ENCODE measurements at regions not wholly inside any gene's neighbourhood (a gene's known extent, or its start where the extent isn't known, plus 50 kb on each side); places are given as distances from the start of the nearest gene placed in this dataset.

DNA sequence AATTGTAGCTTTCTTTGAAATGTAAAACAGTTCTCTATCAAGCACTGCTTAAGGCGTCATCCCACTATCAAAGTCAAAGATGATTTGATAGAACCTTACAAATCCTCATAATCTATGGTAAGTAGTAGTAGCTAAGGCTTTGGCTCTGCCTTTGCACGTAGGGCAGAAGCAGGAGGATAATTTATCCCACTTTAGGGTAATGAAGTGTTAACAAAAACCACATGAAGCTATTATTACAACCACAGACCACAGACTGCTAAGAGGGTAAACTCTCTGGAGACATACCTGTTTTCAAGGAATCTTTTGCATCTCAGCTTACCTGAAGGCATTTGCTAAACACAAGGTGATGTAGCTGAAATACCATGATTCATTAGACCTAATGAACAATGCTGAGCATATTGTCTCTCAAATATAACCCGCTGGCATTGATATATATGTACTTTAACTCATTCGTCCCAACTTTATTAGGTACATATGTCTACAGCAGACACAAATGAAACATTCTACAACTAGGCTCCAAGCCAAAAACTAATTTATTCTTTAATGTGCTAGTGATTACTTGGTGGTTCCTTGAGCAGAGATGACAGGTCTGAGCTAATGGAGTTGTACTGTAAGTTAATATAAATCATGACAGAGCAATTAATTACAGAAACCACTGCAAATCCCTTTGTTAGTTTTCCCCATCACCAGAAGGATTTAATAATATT, 368.8 kb downstream of the ETNK1 start:
- peaks cover 42% of the 10 kb centered on the region for H3K27me3 ChIP-seq (ENCODE audit: low read depth, low read length)
- no peaks in the 10 kb centered on the region for H3K4me1 ChIP-seq (ENCODE audit: low read length)
- H3K9ac ChIP-seq (ENCODE audit: low read length) = no peak overlapping the region
- no peak overlapping the region for H3K4me2 ChIP-seq (ENCODE audit: low read length)
- no peak overlapping the region for H3K27ac ChIP-seq (ENCODE audit: low read length)
- H3K9me3 ChIP-seq (ENCODE audit: insufficient read depth, low read length) = no peaks in the 10 kb centered on the region
- no peaks in the 10 kb centered on the region for H3K79me2 ChIP-seq (ENCODE audit: low read length)
- no peaks in the 10 kb centered on the region for H4K20me1 ChIP-seq (ENCODE audit: insufficient read depth, low read length)
- H3K4me3 ChIP-seq (ENCODE audit: low read length) = no peak overlapping the region
- no peak overlapping the region for H2AFZ ChIP-seq (ENCODE audit: low read depth, low read length)
- H3K36me3 ChIP-seq (replicated peaks; ENCODE audit: low read depth, low read length) = no peaks in the 10 kb centered on the region
- TF ChIP-seq, protein P1, sequence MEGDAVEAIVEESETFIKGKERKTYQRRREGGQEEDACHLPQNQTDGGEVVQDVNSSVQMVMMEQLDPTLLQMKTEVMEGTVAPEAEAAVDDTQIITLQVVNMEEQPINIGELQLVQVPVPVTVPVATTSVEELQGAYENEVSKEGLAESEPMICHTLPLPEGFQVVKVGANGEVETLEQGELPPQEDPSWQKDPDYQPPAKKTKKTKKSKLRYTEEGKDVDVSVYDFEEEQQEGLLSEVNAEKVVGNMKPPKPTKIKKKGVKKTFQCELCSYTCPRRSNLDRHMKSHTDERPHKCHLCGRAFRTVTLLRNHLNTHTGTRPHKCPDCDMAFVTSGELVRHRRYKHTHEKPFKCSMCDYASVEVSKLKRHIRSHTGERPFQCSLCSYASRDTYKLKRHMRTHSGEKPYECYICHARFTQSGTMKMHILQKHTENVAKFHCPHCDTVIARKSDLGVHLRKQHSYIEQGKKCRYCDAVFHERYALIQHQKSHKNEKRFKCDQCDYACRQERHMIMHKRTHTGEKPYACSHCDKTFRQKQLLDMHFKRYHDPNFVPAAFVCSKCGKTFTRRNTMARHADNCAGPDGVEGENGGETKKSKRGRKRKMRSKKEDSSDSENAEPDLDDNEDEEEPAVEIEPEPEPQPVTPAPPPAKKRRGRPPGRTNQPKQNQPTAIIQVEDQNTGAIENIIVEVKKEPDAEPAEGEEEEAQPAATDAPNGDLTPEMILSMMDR (IDR thresholded peaks at IDR 0.05; ENCODE audit: low read depth, low read length) = no peak
- TF ChIP-seq EZH2phosphoT487 (IDR thresholded peaks at IDR 0.05; ENCODE audit: low read depth) = no peak

DNA sequence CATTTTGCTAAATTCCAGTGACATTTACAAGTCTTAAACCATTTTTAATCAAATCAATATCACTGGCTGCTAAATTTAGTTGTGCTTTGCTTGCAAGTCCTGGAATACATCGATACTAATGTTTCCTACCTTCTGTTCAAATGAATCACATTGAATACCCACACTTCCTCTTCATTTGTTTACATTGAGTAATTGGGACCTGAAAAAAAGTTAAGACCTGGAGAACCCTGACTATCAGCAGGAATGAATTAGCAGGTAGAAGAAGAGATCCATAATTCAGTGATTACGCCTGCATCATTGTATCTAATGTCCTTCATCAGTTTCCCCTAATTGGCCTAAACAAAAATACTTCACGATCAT, 369.3 kb downstream of the ETNK1 start:
- no peaks in the 10 kb centered on the region for H3K36me3 ChIP-seq (replicated peaks; ENCODE audit: low read depth, low read length)
- H3K27ac ChIP-seq (ENCODE audit: low read length) = no peak overlapping the region
- H2AFZ ChIP-seq (ENCODE audit: low read depth, low read length) = no peak overlapping the region
- no peak for TF ChIP-seq EZH2phosphoT487 (IDR thresholded peaks at IDR 0.05; ENCODE audit: low read depth)
- TF ChIP-seq, protein P1 (IDR thresholded peaks at IDR 0.05; ENCODE audit: low read depth, low read length) = no peak
- H3K9me3 ChIP-seq (ENCODE audit: insufficient read depth, low read length) = no peaks in the 10 kb centered on the region
- H3K4me1 ChIP-seq (ENCODE audit: low read length) = no peaks in the 10 kb centered on the region
- H3K27me3 ChIP-seq (ENCODE audit: low read depth, low read length) = peaks cover 42% of the 10 kb centered on the region
- no peaks in the 10 kb centered on the region for H3K79me2 ChIP-seq (ENCODE audit: low read length)
- no peak overlapping the region for H3K9ac ChIP-seq (ENCODE audit: low read length)
- no peak overlapping the region for H3K4me2 ChIP-seq (ENCODE audit: low read length)
- no peaks in the 10 kb centered on the region for H4K20me1 ChIP-seq (ENCODE audit: insufficient read depth, low read length)
- H3K4me3 ChIP-seq (ENCODE audit: low read length) = no peak overlapping the region

DNA sequence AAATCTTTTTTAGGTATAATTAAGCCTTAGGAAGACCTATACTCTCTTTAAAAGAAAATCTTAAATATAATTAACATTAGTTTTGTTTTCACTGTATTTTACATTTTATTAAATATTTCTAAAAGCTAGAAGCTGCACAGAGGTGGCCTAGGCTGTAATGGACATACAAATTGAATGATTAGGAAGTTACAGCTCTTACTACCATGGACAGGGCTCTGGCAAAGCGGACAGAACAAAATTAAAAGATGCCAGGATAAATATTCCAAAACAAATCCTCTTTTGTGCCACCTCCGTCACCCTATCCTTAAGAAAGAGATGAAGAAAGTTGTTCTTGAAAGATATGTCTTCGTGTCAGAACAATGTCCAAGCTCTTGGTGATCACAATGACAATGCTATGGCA, 376.5 kb downstream of the ETNK1 start:
- Histone ChIP-seq H3K4me1 (ENCODE audit: low read length) (no peaks in the 10 kb centered on the region), H2AFZ (ENCODE audit: low read depth, low read length) (no peak overlapping the region), H3K9ac (ENCODE audit: low read length) (no peak overlapping the region), H3K4me3 (ENCODE audit: low read length) (no peak overlapping the region), H3K4me2 (ENCODE audit: low read length) (no peak overlapping the region), H3K36me3 (replicated peaks; ENCODE audit: low read depth, low read length) (no peaks in the 10 kb centered on the region), H4K20me1 (ENCODE audit: insufficient read depth, low read length) (no peaks in the 10 kb centered on the region), H3K79me2 (ENCODE audit: low read length) (no peaks in the 10 kb centered on the region), H3K9me3 (ENCODE audit: insufficient read depth, low read length) (no peaks in the 10 kb centered on the region), H3K27me3 (ENCODE audit: low read depth, low read length) (peaks cover under 1% of the 10 kb centered on the region; the same call in 1 of the 2 replicates), H3K27ac (ENCODE audit: low read length) (no peak overlapping the region)
- TF ChIP-seq, protein P1 (IDR thresholded peaks at IDR 0.05; ENCODE audit: low read depth, low read length) = no peak
- TF ChIP-seq EZH2phosphoT487 (IDR thresholded peaks at IDR 0.05; ENCODE audit: low read depth) = no peak

DNA sequence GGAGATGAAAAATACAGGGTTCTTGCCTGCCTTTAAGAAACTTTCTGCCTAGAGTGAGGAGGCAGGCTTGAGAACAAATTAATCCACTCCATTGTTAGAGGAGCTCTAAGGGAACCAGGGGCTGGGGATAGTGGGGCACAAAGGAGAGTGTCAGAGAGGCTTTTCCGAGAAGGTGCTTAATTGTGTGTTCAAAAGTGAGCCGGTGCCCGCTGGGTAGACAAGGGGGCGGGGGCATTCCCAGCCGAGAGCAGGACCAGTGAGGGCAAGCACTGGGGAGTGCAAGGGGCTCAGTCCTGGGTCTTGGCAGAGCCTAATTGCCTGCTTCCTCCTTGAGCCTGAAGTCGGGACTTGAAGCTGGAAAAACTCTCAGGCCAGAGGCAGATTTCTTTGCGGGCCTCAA, 377.4 kb downstream of the ETNK1 start:
- H3K4me1 ChIP-seq (ENCODE audit: low read length) = no peaks in the 10 kb centered on the region
- no peaks in the 10 kb centered on the region for H3K79me2 ChIP-seq (ENCODE audit: low read length)

More for the DNA sequence above, 377.4 kb downstream of the ETNK1 start:
- Histone ChIP-seq H2AFZ (ENCODE audit: low read depth, low read length) (no peak overlapping the region), H3K27ac (ENCODE audit: low read length) (no peak overlapping the region), H3K4me2 (ENCODE audit: low read length) (no peak overlapping the region), H3K4me3 (ENCODE audit: low read length) (no peak overlapping the region), H3K36me3 (replicated peaks; ENCODE audit: low read depth, low read length) (no peaks in the 10 kb centered on the region), H3K9me3 (ENCODE audit: insufficient read depth, low read length) (no peaks in the 10 kb centered on the region), H3K9ac (ENCODE audit: low read length) (no peak overlapping the region), H4K20me1 (ENCODE audit: insufficient read depth, low read length) (no peaks in the 10 kb centered on the region), H3K27me3 (ENCODE audit: low read depth, low read length) (peaks cover 6% of the 10 kb centered on the region; the same call in 1 of the 2 replicates)
- TF ChIP-seq, protein P1 (IDR thresholded peaks at IDR 0.05; ENCODE audit: low read depth, low read length) = no peak
- no peak for TF ChIP-seq EZH2phosphoT487 (IDR thresholded peaks at IDR 0.05; ENCODE audit: low read depth)
